ENCODE measurements at regions not wholly inside any gene's neighbourhood (a gene's known extent, or its start where the extent isn't known, plus 50 kb on each side); places are given as distances from the start of the nearest gene placed in this dataset.

- no peak overlapping the region for H3K4me3 ChIP-seq (ENCODE audit: low read length)
- no peak for DNase-seq (ENCODE audit: low read depth)
- TF ChIP-seq CTCF (conservative IDR thresholded peaks at IDR 0.05; ENCODE audit: low read depth, low read length): no peak
Measured at GRCh38 chr13:47788844-47789243, 212.2 kb downstream of the SUCLA2 start.

DNA sequence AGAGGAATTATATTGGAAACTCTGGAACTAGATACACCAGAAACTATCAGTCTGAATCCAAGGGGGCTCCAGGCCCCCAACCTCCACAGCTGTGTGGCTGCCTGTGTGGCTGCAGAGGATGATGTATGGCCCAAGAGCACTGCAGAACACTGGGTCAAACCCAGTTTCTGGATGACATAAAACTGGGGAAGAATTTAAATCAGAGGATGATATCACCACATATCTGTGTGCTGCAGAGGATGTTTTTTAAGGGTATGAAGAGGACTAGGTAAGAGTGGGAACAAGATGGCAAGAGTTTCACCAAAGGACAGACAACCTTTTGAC, 226.4 kb downstream of the SUCLA2 start:
- TF ChIP-seq CTCF (conservative IDR thresholded peaks at IDR 0.05; ENCODE audit: low read depth, low read length): no peak
- H3K4me3 ChIP-seq (ENCODE audit: low read length): no peak overlapping the region
- DNase-seq (ENCODE audit: low read depth): no peak

DNA sequence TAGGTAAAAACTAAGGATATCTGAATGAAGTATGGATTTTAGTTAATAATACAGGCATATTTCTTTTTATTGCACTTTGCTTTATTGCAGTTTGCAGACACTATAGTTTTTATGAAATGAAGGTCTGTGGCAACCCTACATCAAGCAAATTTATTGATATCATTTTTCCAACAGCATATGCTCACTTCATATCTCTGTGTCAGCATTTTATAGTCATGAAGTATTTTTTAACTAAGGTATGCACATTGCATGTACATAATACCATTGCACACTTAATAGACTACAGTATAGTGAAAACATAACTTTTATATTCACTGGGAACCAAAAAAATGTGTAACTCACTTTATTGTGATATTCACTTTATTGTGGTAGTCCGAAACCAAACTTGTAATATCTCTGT, 236.3 kb downstream of the SUCLA2 start:
- TF ChIP-seq CTCF (conservative IDR thresholded peaks at IDR 0.05; ENCODE audit: low read depth, low read length): no peak
- no peak for DNase-seq (ENCODE audit: low read depth)
- H3K4me3 ChIP-seq (ENCODE audit: low read length): no peak overlapping the region

- TF ChIP-seq CTCF (conservative IDR thresholded peaks at IDR 0.05; ENCODE audit: low read depth, low read length): no peak
- H3K4me3 ChIP-seq (ENCODE audit: low read length): no peak overlapping the region
- DNase-seq (ENCODE audit: low read depth): no peak
Measured at GRCh38 chr13:47757466-47758080, 243.5 kb downstream of the SUCLA2 start.

- no peak overlapping the region for H3K4me3 ChIP-seq (ENCODE audit: low read length)
- DNase-seq (ENCODE audit: low read depth): no peak
- TF ChIP-seq CTCF (conservative IDR thresholded peaks at IDR 0.05; ENCODE audit: low read depth, low read length): no peak
Measured at GRCh38 chr13:47747901-47748300, 253.2 kb downstream of the SUCLA2 start.

DNA sequence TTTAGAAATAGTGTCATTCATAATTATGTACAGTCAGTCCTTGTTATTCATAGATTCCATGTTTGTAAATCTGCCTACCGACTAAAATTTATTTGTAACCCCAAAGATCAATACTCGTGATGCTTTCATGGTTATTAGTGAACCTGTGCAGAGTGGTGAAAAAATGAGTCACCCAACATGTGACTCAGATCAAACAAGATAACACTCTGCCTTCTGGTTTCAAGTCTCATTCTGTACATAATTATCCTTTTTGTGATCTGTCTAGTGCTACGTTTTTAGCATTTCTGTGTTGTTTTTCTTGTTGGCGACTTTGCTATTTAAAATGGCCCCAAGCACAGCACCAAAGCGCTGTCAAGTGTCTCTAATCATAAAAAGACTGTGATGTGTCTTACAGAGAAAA, 274.7 kb downstream of the SUCLA2 start:
- H3K4me3 ChIP-seq (ENCODE audit: low read length): no peak overlapping the region
- TF ChIP-seq CTCF (conservative IDR thresholded peaks at IDR 0.05; ENCODE audit: low read depth, low read length): no peak
- no peak for DNase-seq (ENCODE audit: low read depth)

DNA sequence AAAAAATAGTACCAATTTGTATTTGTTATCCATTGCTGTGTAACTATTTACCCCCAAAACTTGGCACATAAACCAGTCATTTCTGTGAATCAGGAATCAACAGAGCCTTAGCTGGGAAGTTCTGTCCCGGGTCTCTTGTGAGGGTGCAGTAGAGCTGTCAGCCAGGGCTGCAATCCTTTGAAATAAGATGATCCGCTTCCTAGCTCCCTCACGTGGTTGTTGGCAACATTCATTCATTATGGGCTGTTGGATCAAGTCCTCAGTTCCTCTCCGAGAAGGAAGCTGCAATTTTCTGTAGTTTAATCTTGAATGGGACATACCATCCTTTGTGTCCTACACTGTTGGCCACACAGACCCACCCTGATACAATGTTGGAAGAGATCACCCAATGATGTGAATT, 277.2 kb downstream of the SUCLA2 start:
- DNase-seq (ENCODE audit: low read depth): no peak
- no peak for TF ChIP-seq CTCF (conservative IDR thresholded peaks at IDR 0.05; ENCODE audit: low read depth, low read length)

More for the DNA sequence above, 277.2 kb downstream of the SUCLA2 start:
- no peak overlapping the region for H3K4me3 ChIP-seq (ENCODE audit: low read length)
